Testis (tissue), 2 donors: ENCODE measurements at regions not wholly inside any gene's neighbourhood (a gene's known extent, or its start where the extent isn't known, plus 50 kb on each side); places are given as distances from the start of the nearest gene placed in this dataset.

Experiments
- POLR2A ChIP-seq: fragments of 450-650 bp; IDR thresholded peaks from one replicate; pipeline ENCODE4 v1.6.1; 2017; ENCODE audit warnings: antibody characterized with exemption, mild to moderate bottlenecking, moderate library complexity
- TF ChIP-seq, protein P1 (sequence below), 3 experiments: fragments of 450-650 bp in 2 of 3; fragments of 200-600 bp in 1 of 3; sonication (generic) in 1 of 3; IDR thresholded peaks; one replicate each; pipeline ENCODE4 v1.5.1; 2016 to 2019; ENCODE audit warnings: antibody characterized with exemption in 3 of 3, mild to moderate bottlenecking in 2 of 3, moderate library complexity in 1 of 3

DNA sequence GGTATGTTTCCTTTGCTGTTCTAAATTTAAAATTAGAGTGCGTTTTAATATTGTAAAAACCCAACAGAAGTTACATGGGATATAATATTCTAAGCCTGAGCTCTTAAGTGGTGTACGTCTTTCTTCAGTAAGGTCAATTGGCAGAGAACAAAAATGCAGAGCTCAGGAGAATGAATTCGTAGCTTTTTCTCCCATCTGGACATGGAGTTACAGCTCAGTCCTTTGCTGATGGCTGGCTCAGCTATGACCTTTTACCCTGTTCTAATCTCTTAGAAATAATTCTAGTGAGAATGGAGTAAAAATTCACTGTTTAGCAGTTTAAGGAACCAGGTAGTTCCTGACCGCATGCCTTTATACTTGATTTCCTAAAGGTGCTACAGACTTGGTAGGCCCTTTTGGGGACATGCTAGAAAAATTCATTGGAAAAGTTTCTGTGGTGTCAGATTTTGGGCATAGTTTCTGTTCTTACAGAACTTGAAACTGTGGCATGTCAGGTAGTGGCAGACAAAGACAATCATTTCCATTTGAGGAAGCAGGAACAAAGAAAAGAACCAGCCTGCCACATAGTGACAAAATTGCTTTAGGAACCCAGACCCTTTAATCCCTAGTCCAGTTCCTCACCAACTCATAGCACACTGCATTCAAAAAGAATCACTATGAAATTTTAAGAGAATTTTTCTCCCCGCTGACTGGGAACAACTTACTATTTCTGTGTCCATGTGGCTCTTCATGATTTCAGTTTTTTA lies 566.8 kb upstream of the ZNF804A start:
- TF ChIP-seq, protein P1, sequence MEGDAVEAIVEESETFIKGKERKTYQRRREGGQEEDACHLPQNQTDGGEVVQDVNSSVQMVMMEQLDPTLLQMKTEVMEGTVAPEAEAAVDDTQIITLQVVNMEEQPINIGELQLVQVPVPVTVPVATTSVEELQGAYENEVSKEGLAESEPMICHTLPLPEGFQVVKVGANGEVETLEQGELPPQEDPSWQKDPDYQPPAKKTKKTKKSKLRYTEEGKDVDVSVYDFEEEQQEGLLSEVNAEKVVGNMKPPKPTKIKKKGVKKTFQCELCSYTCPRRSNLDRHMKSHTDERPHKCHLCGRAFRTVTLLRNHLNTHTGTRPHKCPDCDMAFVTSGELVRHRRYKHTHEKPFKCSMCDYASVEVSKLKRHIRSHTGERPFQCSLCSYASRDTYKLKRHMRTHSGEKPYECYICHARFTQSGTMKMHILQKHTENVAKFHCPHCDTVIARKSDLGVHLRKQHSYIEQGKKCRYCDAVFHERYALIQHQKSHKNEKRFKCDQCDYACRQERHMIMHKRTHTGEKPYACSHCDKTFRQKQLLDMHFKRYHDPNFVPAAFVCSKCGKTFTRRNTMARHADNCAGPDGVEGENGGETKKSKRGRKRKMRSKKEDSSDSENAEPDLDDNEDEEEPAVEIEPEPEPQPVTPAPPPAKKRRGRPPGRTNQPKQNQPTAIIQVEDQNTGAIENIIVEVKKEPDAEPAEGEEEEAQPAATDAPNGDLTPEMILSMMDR (IDR thresholded peaks at IDR 0.05): no peak
- no peak for TF ChIP-seq POLR2A
